HG02642 (cell line): ENCODE measurements at regions not wholly inside any gene's neighbourhood (a gene's known extent, or its start where the extent isn't known, plus 50 kb on each side); places are given as distances from the start of the nearest gene placed in this dataset.
A peak's percentile ranks its signal among the peaks of the same experiment; 100 is the strongest.

Experiments
- ATAC-seq: cut with Tn5 transposase; IDR thresholded peaks from one replicate; pipeline ENCODE4 v1.9.1; 2021; ENCODE audit warnings: mild to moderate bottlenecking; ENCODE audit not compliant: unreplicated experiment, poor library complexity

GRCh38 chr2:36069074-36069473 lies 286.5 kb upstream of the CRIM1 start:
- no peak for ATAC-seq

GRCh38 chr2:36068086-36068485 lies 287.5 kb upstream of the CRIM1 start:
- no peak for ATAC-seq

GRCh38 chr2:36060133-36060532 lies 295.4 kb upstream of the CRIM1 start:
- ATAC-seq: peak; percentile 26

- peak; percentile 100 for ATAC-seq
Measured at GRCh38 chr2:36059691-36060090, 295.9 kb upstream of the CRIM1 start.

GRCh38 chr2:36058953-36059352 lies 296.6 kb upstream of the CRIM1 start:
- ATAC-seq: no peak

GRCh38 chr2:36058076-36058475 lies 297.5 kb upstream of the CRIM1 start:
- no peak for ATAC-seq

- no peak for ATAC-seq
Measured at GRCh38 chr2:36052819-36053218, 302.8 kb upstream of the CRIM1 start.

GRCh38 chr2:36044411-36044810 lies 311.2 kb upstream of the CRIM1 start:
- no peak for ATAC-seq

- ATAC-seq: no peak
Measured at GRCh38 chr2:36035137-36035536, 320.4 kb upstream of the CRIM1 start.

- no peak for ATAC-seq
Measured at GRCh38 chr2:36032046-36032445, 323.5 kb upstream of the CRIM1 start.

GRCh38 chr2:36031471-36031870 lies 324.1 kb upstream of the CRIM1 start:
- ATAC-seq: no peak

GRCh38 chr2:36027616-36028015 lies 328.0 kb upstream of the CRIM1 start:
- ATAC-seq: no peak

GRCh38 chr2:36013064-36013463 lies 342.5 kb upstream of the CRIM1 start:
- no peak for ATAC-seq

GRCh38 chr2:36006444-36006843 lies 349.1 kb upstream of the CRIM1 start:
- ATAC-seq: no peak

GRCh38 chr2:36002941-36003340 lies 352.6 kb upstream of the CRIM1 start:
- ATAC-seq: no peak

GRCh38 chr2:35997488-35997887 lies 358.1 kb upstream of the CRIM1 start:
- no peak for ATAC-seq

GRCh38 chr2:35989503-35989902 lies 366.1 kb upstream of the CRIM1 start:
- ATAC-seq: no peak

GRCh38 chr2:35989040-35989439 lies 366.5 kb upstream of the CRIM1 start:
- ATAC-seq: no peak

- no peak for ATAC-seq
Measured at GRCh38 chr2:35986871-35987270, 368.7 kb upstream of the CRIM1 start.

- peak; percentile 91 for ATAC-seq
Measured at GRCh38 chr2:35978218-35978617, 377.4 kb upstream of the CRIM1 start.

GRCh38 chr2:35976611-35977010 lies 379.0 kb upstream of the CRIM1 start:
- no peak for ATAC-seq

GRCh38 chr2:35973737-35974132 lies 381.8 kb upstream of the CRIM1 start:
- ATAC-seq: no peak

GRCh38 chr2:35973132-35973736 lies 382.3 kb upstream of the CRIM1 start:
- ATAC-seq: peak; percentile 86
